HG03108 (cell line): ENCODE measurements at regions not wholly inside any gene's neighbourhood (a gene's known extent, or its start where the extent isn't known, plus 50 kb on each side); places are given as distances from the start of the nearest gene placed in this dataset.
"Not testable (repeated sequence)": the region's sequence is repeated elsewhere in the genome, so short reads cannot be mapped to it uniquely, and the experiment has no call there.

ENCODE experiments used
- ATAC-seq: cut with Tn5 transposase; IDR thresholded peaks from one replicate; pipeline ENCODE4 v1.9.1; 2021; ENCODE audit warnings: moderate library complexity; ENCODE audit not compliant: unreplicated experiment

GRCh38 chrX:42175843-42176242 is 252.5 kb upstream of the CASK start:
- ATAC-seq, result no peak

GRCh38 chrX:42157923-42158322 is 234.6 kb upstream of the CASK start:
- ATAC-seq, result not testable (repeated sequence)

- no peak for ATAC-seq
Observed at GRCh38 chrX:42151808-42152207, 228.5 kb upstream of the CASK start.

- no peak for ATAC-seq
Observed at GRCh38 chrX:42149765-42150164, 226.4 kb upstream of the CASK start.

GRCh38 chrX:42149281-42149680 is 225.9 kb upstream of the CASK start:
- no peak for ATAC-seq

GRCh38 chrX:42143866-42144592 is 220.7 kb upstream of the CASK start:
- no peak for ATAC-seq

- ATAC-seq, result no peak
Observed at GRCh38 chrX:42140320-42140719, 217.0 kb upstream of the CASK start.

- ATAC-seq, result no peak
Observed at GRCh38 chrX:42135583-42136228, 212.4 kb upstream of the CASK start.

GRCh38 chrX:42131856-42132255 is 208.5 kb upstream of the CASK start:
- ATAC-seq, result no peak

GRCh38 chrX:42129022-42129940 is 205.9 kb upstream of the CASK start:
- ATAC-seq, result no peak

- no peak for ATAC-seq
Observed at GRCh38 chrX:42128587-42128986, 205.2 kb upstream of the CASK start.

- peak; percentile 60 for ATAC-seq
Observed at GRCh38 chrX:42128020-42128419, 204.7 kb upstream of the CASK start.

- peak; percentile 9 for ATAC-seq
Observed at GRCh38 chrX:42127563-42127962, 204.2 kb upstream of the CASK start.

GRCh38 chrX:42123369-42123768 is 200.0 kb upstream of the CASK start:
- no peak for ATAC-seq

GRCh38 chrX:42119076-42119475 is 195.7 kb upstream of the CASK start:
- ATAC-seq, result no peak

GRCh38 chrX:42117318-42117717 is 194.0 kb upstream of the CASK start:
- ATAC-seq, result no peak

GRCh38 chrX:42109428-42109827 is 186.1 kb upstream of the CASK start:
- no peak for ATAC-seq

GRCh38 chrX:42107495-42108488 is 184.4 kb upstream of the CASK start:
- ATAC-seq, result no peak

GRCh38 chrX:42106556-42106955 is 183.2 kb upstream of the CASK start:
- no peak for ATAC-seq

- no peak for ATAC-seq
Observed at GRCh38 chrX:42102586-42103282, 179.4 kb upstream of the CASK start.
